ENCODE measurements at regions not wholly inside any gene's neighbourhood (a gene's known extent, or its start where the extent isn't known, plus 50 kb on each side); places are given as distances from the start of the nearest gene placed in this dataset.
"Not testable (repeated sequence)": the region's sequence is repeated elsewhere in the genome, so short reads cannot be mapped to it uniquely, and the experiment has no call there.

DNA sequence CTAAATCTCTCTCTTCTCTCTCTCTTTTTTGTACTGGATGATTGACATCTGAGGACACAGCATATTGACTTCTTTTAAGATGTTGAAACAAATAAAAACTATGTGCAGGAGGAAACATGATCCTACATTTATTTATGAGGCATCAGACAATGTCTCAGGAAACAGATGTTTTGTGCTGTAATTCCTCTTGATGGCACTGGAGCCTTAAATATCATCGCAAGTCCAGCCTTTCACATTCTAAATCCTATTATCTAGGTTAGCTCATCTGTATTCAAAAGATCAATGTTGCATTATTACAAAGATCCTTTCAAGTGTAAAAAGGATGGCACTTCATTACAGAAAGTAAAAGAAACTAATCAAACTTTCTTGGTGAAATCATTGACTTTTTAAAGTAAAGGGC lies 63.9 kb downstream of the MAT2B start:
- Mint-ChIP-seq H3K4me1 (ENCODE audit: low read depth) (peaks cover 18% of the 10 kb centered on the region), H3K27me3 (ENCODE audit: low read depth) (peaks cover 44% of the 10 kb centered on the region), H3K9me3 (ENCODE audit: insufficient read depth) (no peaks in the 10 kb centered on the region), H3K36me3 (ENCODE audit: low read depth) (no peaks in the 10 kb centered on the region), H3K4me3 (no peak overlapping the region), H3K27ac (no peak overlapping the region)
- ATAC-seq (no peak), DNase-seq (no peak)
- CTCF ChIA-PET = no interaction called here
- POLR2A ChIA-PET = no interaction called here

- H3K36me3 Mint-ChIP-seq (ENCODE audit: low read depth) = no peaks in the 10 kb centered on the region
- ATAC-seq (no peak), DNase-seq (no peak)
- H3K27ac Mint-ChIP-seq = no peak overlapping the region
- no peaks in the 10 kb centered on the region for H3K9me3 Mint-ChIP-seq (ENCODE audit: insufficient read depth)
- H3K27me3 Mint-ChIP-seq (ENCODE audit: low read depth) = peaks cover 24% of the 10 kb centered on the region
- ChIA-PET POLR2A (no interaction called here), CTCF (no interaction called here)
- H3K4me1 Mint-ChIP-seq (ENCODE audit: low read depth) = no peaks in the 10 kb centered on the region
- H3K4me3 Mint-ChIP-seq = no peak overlapping the region
Measured at GRCh38 chr5:163571744-163572143, 66.3 kb downstream of the MAT2B start.

- CTCF ChIA-PET = no interaction called here
- Mint-ChIP-seq H3K27ac (no peak overlapping the region), H3K4me1 (ENCODE audit: low read depth) (no peaks in the 10 kb centered on the region), H3K4me3 (no peak overlapping the region), H3K27me3 (ENCODE audit: low read depth) (peaks cover 2% of the 10 kb centered on the region), H3K36me3 (ENCODE audit: low read depth) (no peaks in the 10 kb centered on the region), H3K9me3 (ENCODE audit: insufficient read depth) (no peaks in the 10 kb centered on the region)
- POLR2A ChIA-PET = no interaction called here
- ATAC-seq (no peak), DNase-seq (no peak)
Measured at GRCh38 chr5:163574472-163575440, 69.3 kb downstream of the MAT2B start.

DNA sequence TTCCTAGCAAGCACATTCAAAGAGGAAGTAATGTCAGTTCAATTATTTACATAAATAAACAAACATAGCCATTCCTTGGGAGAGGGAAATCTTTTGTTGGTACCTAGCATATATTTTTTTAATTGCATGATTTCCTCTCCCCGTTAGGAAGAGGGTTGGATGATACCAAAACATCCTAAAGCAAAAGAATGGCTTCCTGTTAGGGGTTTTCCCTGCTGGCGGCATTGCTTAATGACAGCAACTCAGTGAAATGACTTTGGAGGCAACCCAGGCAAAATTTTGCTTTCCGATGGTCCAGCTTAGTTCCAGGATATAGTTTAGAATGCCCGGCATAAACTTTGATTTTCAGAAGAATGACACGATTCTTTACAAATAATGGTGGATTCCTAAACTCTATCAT lies 73.2 kb downstream of the MAT2B start:
- ATAC-seq (no peak), DNase-seq (no peak)
- no peaks in the 10 kb centered on the region for H3K4me1 Mint-ChIP-seq (ENCODE audit: low read depth)
- H3K27ac Mint-ChIP-seq = no peak overlapping the region
- no peaks in the 10 kb centered on the region for H3K9me3 Mint-ChIP-seq (ENCODE audit: insufficient read depth)
- ChIA-PET POLR2A (interaction anchor here (1.3 kb wide), 1 partner anchor 14 kb away, joined by 4 read pairs; no protein-coding TSS in a partner anchor), CTCF (no interaction called here)
- H3K36me3 Mint-ChIP-seq (ENCODE audit: low read depth) = no peaks in the 10 kb centered on the region
- H3K4me3 Mint-ChIP-seq = no peak overlapping the region
- H3K27me3 Mint-ChIP-seq (ENCODE audit: low read depth) = no peaks in the 10 kb centered on the region

DNA sequence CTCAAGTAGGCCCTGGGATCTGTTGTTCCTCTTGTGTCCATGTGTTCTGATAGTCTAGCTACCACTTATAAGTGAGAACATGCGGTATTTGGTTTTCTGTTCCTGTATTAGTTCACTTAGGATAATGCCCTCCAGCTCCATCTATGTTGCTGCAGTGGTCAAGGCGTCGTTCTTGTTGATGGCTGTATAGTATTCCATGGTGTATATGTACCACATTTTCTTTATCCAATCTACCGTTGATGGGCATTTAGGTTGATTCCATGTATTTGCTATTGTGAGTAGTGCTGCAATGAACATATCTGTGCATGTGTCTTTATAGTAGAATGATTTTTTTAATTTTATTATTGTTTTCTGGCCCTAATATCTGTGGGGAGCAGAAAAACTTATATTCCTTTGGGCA lies 74.3 kb downstream of the MAT2B start:
- no peak for ATAC-seq
- Mint-ChIP-seq H3K27me3 (ENCODE audit: low read depth) (no peaks in the 10 kb centered on the region), H3K27ac (no peak overlapping the region), H3K36me3 (ENCODE audit: low read depth) (no peaks in the 10 kb centered on the region), H3K4me1 (ENCODE audit: low read depth) (no peaks in the 10 kb centered on the region), H3K9me3 (ENCODE audit: insufficient read depth) (no peaks in the 10 kb centered on the region), H3K4me3 (no peak overlapping the region)
- ChIA-PET CTCF (no interaction called here), POLR2A (no interaction called here)
- no peak for DNase-seq

DNA sequence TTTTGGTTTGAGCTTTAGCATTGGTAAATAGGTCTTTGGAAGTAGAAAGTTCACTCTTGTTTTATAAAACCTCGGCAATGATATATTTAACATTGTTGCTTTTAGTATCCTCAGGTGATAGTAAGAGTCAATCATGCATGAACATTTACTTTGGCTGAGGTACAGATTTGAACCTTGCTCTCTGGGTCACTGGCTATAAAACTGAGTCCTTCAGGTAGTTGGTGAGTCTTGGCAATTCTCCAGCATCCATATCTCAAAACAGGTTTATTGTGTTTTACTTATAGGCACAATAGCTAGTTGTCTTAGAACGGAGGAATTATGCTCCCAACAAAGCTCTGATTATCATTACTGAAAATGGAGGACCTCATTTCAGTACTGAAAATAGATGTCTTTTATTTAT lies 75.1 kb downstream of the MAT2B start:
- Mint-ChIP-seq H3K4me1 (ENCODE audit: low read depth) (no peaks in the 10 kb centered on the region), H3K4me3 (no peak overlapping the region), H3K9me3 (ENCODE audit: insufficient read depth) (no peaks in the 10 kb centered on the region), H3K36me3 (ENCODE audit: low read depth) (no peaks in the 10 kb centered on the region), H3K27ac (no peak overlapping the region), H3K27me3 (ENCODE audit: low read depth) (no peaks in the 10 kb centered on the region)
- POLR2A ChIA-PET = no interaction called here
- no peak for DNase-seq
- ATAC-seq = no peak
- CTCF ChIA-PET = no interaction called here

- CTCF ChIA-PET; H3K36me3 Mint-ChIP-seq (ENCODE audit: low read depth); H3K27me3 Mint-ChIP-seq (ENCODE audit: low read depth); DNase-seq; H3K4me1 Mint-ChIP-seq (ENCODE audit: low read depth); H3K9me3 Mint-ChIP-seq (ENCODE audit: insufficient read depth); H3K27ac Mint-ChIP-seq; H3K4me3 Mint-ChIP-seq; ATAC-seq; POLR2A ChIA-PET: not testable (repeated sequence)
Measured at GRCh38 chr5:163583491-163584153, 78.2 kb downstream of the MAT2B start.

DNA sequence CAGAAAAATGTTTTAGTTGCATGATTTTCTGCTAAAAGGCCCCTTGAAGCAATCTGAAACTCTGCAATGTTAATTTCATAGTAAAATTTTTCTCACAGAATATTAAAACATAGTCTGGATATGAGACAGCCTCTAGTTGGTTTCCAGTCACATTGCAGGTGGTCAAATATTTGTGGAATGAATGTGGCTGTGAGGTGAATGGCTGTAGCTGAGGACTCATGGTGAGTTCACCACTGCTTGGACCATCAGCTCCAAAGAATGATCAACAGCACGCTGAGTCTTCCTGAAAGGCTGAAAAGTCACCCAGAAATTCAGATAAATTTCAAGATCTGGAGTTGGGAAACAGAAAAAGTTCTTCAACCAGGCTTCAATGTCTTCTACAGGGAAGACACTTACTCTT lies 79.8 kb downstream of the MAT2B start:
- ATAC-seq = no peak
- Mint-ChIP-seq H3K4me3 (no peak overlapping the region), H3K27ac (no peak overlapping the region), H3K27me3 (ENCODE audit: low read depth) (no peaks in the 10 kb centered on the region), H3K9me3 (ENCODE audit: insufficient read depth) (no peaks in the 10 kb centered on the region), H3K36me3 (ENCODE audit: low read depth) (no peaks in the 10 kb centered on the region), H3K4me1 (ENCODE audit: low read depth) (no peaks in the 10 kb centered on the region)
- CTCF ChIA-PET = no interaction called here
- no peak for DNase-seq
- POLR2A ChIA-PET = no interaction called here

GRCh38 chr5:163586531-163586956 lies 81.1 kb downstream of the MAT2B start:
- no peaks in the 10 kb centered on the region for H3K36me3 Mint-ChIP-seq (ENCODE audit: low read depth)
- CTCF ChIA-PET = no interaction called here
- H3K27ac Mint-ChIP-seq = no peak overlapping the region
- DNase-seq (no peak), ATAC-seq (no peak)
- no peaks in the 10 kb centered on the region for H3K9me3 Mint-ChIP-seq (ENCODE audit: insufficient read depth)
- H3K4me1 Mint-ChIP-seq (ENCODE audit: low read depth) = no peaks in the 10 kb centered on the region
- H3K4me3 Mint-ChIP-seq = no peak overlapping the region
- H3K27me3 Mint-ChIP-seq (ENCODE audit: low read depth) = no peaks in the 10 kb centered on the region
- POLR2A ChIA-PET = no interaction called here

DNA sequence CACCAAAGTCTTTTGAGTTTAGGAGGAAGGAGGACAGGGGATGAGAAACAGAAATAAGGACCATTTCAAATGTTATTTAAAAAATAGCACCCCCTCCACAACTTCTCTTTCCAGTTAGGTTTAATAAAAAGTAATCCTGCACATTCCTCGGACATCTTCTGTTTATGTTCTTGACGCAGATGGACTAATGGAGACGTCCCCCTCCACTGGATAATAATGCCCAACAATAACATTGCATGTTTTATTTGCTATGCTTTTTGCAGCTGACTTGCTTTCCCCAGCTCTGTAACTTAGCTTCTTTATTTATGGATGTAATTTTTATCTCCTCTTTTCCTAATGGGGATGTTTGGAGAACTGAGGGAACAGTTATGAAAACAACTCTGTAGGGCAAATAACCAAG lies 89.5 kb downstream of the MAT2B start:
- no peak overlapping the region for H3K4me3 Mint-ChIP-seq
- no peaks in the 10 kb centered on the region for H3K4me1 Mint-ChIP-seq (ENCODE audit: low read depth)
- POLR2A ChIA-PET = no interaction called here
- H3K9me3 Mint-ChIP-seq (ENCODE audit: insufficient read depth) = no peaks in the 10 kb centered on the region
- no peak for DNase-seq
- ATAC-seq = no peak
- H3K27ac Mint-ChIP-seq = no peak overlapping the region
- CTCF ChIA-PET = no interaction called here
- no peaks in the 10 kb centered on the region for H3K27me3 Mint-ChIP-seq (ENCODE audit: low read depth)
- no peaks in the 10 kb centered on the region for H3K36me3 Mint-ChIP-seq (ENCODE audit: low read depth)

DNA sequence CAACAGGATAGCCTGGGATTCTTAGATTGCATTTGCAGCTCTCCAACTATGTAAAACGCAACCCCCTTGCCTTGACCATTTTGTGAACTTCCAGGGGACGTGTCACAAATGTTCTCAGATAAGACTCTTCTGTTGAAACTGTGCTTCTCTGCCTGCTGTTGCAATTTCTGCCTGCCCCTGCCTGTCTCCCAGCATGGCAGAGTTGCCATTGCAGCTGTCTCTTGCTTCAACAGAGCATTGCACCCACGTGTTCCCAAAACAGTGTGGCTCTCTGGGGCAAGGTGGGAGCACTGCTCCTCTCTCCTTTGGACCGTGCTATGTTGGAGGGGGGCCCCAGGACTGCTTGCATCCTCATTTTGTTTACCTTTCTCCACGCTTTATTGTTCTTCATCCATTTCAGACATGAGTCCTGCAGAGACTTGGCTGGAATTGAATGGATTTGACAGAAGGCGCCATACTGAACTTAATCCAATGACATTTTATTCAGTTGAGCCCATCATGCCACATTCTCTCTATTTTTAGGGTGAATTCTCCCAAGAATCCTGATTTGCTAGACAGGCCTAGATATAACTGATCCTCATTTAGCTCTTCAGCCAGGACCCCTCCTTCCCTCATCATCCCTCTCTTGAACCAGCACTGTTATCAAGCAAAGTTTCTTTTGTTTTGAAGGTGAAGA lies 90.7 kb downstream of the MAT2B start:
- DNase-seq = no peak
- Mint-ChIP-seq H3K4me1 (ENCODE audit: low read depth) (no peaks in the 10 kb centered on the region), H3K27me3 (ENCODE audit: low read depth) (no peaks in the 10 kb centered on the region), H3K4me3 (no peak overlapping the region), H3K9me3 (ENCODE audit: insufficient read depth) (no peaks in the 10 kb centered on the region), H3K27ac (no peak overlapping the region), H3K36me3 (ENCODE audit: low read depth) (no peaks in the 10 kb centered on the region)
- CTCF ChIA-PET = no interaction called here
- POLR2A ChIA-PET = interaction anchor here (0.6 kb wide), 1 partner anchor 55 kb away, joined by 3 read pairs; no protein-coding TSS in a partner anchor
- no peak for ATAC-seq

GRCh38 chr5:163596608-163597315 lies 91.3 kb downstream of the MAT2B start:
- DNase-seq (no peak), ATAC-seq (no peak)
- Mint-ChIP-seq H3K27me3 (ENCODE audit: low read depth) (no peaks in the 10 kb centered on the region), H3K27ac (no peak overlapping the region), H3K36me3 (ENCODE audit: low read depth) (no peaks in the 10 kb centered on the region), H3K4me1 (ENCODE audit: low read depth) (no peaks in the 10 kb centered on the region), H3K4me3 (no peak overlapping the region), H3K9me3 (ENCODE audit: insufficient read depth) (no peaks in the 10 kb centered on the region)
- ChIA-PET CTCF (no interaction called here), POLR2A (no interaction called here)

Measured in activated CD8-positive, alpha-beta T cell treated with anti-CD3 and anti-CD28 coated beads, Interleukin-2, amount 10 ng/mL, durations not matched to agents 7 days and 5 days (primary cell).